HG03342 (cell line): ENCODE measurements at regions not wholly inside any gene's neighbourhood (a gene's known extent, or its start where the extent isn't known, plus 50 kb on each side); places are given as distances from the start of the nearest gene placed in this dataset.

Experiments
- ATAC-seq: cut with Tn5 transposase; IDR thresholded peaks from one replicate; pipeline ENCODE4 v1.9.1; 2021; ENCODE audit warnings: mild to moderate bottlenecking, moderate library complexity; ENCODE audit not compliant: unreplicated experiment

- ATAC-seq = no peak
Observed at GRCh38 chr5:111914966-111915636, 158.1 kb upstream of the NREP start.

GRCh38 chr5:111902436-111902835 lies 145.4 kb upstream of the NREP start:
- ATAC-seq = no peak

- no peak for ATAC-seq
Observed at GRCh38 chr5:111901296-111901695, 144.3 kb upstream of the NREP start.

DNA sequence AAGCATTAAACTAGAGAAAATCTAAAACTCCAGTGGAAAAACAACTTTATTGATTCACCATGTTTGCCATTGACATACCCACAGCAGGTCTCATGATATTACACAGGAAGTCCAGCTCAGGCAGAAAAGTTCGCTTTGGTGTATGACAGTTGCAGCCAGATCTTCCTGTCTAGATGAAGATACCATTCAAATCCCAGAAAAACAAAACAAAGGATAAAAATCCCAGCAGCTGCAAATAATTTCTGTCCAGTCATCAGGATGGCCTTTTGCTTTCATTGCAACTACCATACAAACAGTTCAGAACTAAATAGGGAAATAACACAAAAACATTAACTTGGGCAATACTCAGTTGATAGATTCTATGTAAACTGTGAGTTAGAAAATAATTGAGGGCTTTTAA lies 136.0 kb upstream of the NREP start:
- ATAC-seq = no peak

DNA sequence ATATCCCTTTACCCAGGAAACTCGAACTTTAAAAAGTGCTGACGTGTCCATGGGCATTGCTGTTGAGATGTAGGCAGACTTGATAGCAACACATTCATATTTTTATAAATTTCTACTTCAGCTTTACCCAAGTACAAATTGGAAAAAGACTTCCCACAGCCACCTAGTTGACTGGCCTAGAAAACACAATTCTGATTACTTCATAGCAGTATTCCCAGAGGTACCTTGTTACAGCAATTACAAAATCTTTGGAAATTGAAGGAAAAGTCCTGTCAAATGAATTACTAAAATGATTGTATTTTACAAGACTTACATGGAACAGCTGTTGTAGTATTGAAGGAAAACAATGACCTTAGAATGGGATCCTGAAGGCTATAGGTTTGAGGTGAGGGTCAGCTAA lies 130.7 kb upstream of the NREP start:
- ATAC-seq = no peak

GRCh38 chr5:111869681-111870080 lies 112.7 kb upstream of the NREP start:
- no peak for ATAC-seq

GRCh38 chr5:111865356-111865755 lies 108.4 kb upstream of the NREP start:
- no peak for ATAC-seq

GRCh38 chr5:111863801-111864200 lies 106.8 kb upstream of the NREP start:
- no peak for ATAC-seq

DNA sequence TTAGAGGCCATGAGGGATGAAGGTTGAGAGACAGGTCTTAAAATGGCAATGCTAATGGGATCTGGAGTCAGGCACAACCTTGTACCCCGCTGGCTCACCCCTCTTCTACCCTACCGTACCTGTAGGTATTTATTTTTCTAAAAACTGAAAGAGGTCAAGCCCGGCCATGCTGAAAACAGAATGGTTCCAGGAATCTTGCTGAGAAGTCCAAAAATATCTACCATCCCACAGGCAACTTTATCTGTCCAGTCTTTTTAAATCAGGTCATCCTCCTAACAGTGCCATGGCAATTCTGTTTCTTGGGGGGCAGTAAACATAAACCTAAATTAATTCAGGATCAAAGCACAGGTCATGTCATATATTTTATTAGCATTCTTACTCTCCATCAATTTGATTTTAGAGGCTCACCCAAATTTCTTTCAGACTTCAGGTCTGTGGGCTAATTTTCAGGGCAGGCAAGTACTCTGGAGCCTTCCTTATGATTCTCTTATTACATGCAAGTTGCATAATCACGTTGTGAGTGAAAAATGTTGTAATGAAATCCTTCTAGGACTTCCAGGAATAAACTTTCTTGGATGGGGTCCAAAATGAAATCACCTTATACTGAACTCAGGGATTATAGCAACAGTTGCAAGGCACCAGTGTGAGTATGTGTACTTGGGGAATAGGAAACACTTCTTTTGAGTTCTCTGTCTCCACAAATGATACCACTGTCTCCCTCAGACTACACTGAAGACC lies 102.7 kb upstream of the NREP start:
- ATAC-seq = no peak

DNA sequence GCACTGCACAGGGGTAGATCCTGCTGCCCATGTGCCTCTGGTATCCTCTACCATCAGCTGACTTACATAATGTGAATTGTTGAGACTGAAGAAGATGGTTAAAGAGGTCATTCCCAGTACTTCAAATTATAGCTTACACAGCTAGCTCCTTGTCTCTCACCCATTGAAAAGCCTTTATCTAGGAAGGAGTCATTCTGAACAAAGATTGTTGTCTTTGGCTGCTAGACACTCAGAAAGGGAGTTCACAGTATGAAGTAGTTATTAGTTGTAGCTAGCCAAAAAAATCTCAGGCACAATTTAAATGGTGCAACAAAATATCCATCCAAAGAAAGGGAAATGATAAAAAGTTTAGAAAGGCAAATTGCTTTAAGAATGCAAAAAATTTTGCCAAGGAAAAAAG lies 102.0 kb upstream of the NREP start:
- ATAC-seq = no peak

DNA sequence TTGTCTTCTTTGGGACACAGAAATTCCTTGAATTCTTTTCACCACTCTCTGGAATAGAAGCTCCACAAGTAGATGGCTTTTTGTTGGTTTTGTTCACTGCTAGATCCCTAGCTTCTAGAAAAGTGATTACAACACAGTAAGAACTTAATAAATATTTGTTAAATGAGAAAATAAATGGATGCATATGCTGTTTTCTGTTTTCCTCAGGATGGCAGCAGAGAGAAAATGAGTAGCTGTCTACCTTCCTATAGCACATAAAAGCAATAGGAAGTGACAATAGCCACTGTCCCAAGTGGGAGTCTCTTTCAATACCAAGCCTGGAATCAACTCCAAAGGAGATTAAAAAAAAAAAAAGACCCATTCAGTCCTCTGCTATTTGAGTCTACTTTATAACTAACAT lies 100.6 kb upstream of the NREP start:
- ATAC-seq = no peak

DNA sequence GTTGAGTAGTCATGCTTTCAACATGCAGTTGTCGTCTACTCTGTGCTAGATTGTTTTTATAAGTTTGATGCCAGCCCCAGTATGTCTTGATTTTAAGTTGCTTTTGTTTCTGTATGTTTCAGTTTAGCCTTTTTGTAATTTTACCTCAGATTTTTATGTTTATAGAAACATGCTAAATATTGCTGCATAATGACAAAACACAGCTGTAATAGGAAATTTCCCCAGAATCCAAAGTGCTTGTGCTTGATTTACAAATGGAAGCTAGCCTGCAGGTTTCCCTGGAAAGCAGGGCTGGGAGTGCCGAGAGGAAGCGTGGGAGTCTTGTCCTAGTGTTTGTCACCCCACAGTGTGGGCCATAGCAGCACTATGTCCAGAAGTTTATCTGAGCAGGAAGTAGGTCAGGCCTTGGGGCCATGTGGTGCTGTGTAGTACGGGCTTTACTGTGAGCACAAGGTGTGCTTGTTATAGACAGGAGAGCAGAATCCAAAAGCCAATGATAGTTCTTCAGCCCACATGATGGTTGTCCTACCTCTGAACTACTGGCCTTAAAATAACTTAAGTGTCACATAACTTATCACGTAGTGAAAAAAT lies 100.0 kb upstream of the NREP start:
- no peak for ATAC-seq

DNA sequence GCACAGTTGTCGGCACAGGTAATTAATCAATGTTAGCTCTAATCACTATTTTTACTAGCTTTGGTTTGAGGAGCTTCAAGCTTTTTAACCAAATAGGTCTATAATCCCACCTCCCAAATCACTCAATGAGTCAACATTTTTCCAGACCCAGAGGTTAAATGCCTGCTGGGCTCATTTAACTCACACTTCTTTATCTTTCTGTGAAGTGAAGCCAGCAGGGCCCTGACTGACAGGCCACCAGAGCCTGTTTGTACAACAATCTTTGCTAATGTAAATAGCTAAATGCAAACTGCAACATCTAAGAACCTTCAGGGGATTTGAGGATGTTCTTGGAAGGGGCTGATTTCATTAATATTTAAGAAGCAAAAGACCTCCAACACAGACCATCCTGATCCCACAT lies 98.4 kb upstream of the NREP start:
- no peak for ATAC-seq

DNA sequence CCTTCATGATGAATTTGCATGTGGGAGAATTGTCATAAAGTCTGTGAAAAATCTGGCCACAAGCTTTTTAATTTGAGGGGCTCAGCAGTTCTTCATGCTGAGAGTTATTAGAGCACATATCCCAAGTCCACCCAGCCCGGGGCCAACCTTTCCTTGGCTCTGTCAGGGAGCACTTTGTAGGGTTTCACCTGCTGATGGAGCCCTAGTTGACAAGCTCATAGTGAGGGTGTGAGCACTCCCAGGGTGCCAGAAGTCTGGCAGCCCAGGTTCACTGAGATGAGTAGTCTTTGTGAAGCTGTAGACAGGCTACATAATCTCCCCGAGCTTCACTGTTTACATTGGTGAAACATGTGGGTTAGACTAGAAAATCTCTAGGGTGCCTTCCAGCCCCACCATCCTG lies 97.2 kb upstream of the NREP start:
- peak; percentile 23 for ATAC-seq

- ATAC-seq = peak; percentile 76
Observed at GRCh38 chr5:111853748-111854147, 96.8 kb upstream of the NREP start.

DNA sequence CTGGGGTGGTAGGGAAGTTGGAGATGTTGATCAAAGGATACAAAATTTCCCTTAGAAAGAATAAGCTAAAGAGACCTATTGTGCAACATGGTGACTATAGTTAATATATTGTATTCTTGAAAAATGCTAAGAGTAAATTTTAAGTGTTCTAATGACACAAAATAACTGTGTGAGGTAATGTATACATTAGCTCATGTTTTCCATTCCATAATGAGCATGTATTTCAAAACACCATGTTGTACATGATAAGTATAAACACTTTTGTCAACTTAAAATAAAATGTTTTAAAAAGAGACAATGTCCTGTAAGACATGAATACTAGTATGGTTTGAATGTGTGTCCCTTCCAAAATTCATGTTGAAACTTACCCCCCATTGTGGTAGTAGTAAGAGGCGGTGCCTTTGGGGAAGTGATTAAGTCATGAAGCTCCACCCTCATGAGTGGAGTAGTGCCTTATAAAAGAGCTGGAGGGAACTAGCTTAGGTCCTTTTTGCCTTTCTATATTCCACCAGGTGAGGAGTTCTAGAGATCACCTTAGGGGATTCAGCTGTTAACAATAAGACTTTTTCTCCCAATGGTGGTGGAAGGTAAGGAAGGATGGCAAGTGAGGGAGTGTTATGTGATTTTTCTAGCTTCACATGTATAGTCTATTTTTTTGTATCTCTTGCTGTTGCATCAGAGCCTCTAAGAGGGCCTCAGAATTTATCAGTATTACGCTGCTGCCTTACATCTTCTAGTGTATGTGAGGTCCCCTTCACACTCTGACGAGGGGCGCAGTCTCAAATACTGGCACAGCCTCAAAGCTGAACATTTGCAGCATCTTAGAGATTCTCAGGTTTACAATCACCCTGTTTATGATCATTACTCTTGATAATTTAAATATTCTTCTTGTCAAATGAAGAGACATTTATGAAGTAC lies 94.9 kb upstream of the NREP start:
- ATAC-seq = no peak

DNA sequence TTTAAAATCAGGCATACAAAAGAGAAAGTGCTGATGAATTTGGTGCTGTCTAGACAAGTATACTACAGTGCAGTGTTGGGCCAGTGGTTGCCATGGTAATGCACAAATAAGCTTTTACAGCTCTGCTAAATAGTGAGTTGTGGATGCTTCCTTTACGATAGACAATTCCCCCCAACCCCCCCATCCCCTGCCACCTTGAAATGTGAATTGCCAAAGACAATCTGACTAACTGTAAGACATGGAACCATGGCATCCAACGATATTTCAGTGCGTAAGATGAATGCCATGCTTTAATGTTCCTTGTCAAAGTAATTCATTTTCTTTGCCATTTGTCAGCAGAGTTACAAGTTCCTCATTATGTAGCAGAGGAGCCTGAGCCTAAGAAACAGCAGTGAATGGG lies 91.5 kb upstream of the NREP start:
- ATAC-seq = no peak

DNA sequence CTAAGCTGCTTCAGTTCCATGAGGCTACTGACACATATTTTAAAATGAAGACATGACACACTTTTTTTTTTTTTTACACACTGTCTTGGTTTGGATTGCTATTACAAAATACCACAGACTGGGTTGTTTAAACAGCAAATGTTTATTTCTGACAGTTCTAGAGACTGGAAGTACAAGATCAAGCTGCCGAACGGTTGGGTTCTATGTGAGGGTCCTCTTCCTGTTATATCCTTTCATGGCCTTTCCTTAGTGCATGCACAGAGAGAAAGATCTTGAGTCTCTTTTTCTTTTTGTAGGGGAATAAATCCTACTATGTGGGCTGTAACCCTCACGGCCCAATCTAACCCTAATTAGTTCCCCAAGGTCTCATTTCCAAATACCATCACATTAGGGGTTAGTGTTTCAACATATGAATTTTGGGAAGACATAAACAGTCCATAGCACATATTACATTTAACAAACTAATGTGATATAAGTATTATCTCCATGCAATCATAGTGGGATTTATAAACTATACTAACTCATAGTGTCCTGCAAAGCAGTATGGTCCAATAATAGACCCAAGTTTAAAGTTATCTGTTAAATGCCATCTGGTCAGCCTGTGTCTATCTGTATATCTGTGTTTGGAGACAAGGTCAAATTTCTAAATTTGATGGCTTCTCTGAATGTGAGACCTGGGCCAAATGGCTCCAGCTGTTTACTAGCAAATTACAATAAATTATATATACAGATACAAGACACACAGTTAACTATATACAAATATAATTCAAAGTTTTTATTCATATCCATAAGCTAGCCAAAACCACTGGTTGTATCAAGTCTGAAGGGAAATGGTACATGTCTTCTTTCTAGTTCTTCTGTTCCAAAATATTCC lies 90.3 kb upstream of the NREP start:
- ATAC-seq = no peak

DNA sequence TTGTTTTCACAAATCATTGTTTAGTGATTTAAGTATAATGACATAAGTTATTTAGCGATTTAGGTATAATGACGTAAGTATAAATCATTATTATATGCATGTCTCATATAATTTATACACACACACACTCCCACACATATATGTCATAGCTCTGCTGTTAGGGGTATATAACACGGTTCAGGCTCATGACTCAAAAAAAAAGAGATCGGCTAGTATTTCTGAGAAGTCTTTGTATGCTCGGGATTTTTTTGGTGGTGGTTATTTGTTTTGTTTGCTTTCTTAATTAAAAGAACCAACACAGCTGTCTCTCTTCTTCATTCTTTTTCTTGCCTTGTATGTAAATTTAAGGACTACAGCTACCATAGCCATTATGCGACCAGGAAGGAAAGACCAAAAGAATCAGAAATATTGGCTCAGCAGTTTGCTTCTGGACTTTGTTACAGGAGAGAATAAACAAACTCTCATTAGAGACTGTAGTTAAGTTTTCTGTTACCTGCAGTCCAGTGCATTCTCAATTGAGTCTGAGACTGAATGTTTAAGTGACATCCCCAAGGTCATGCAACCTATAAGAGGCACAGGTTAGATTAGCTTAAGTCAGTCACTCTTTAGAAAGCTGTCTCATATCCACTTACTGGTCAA lies 83.2 kb upstream of the NREP start:
- no peak for ATAC-seq

GRCh38 chr5:111839438-111839837 lies 82.4 kb upstream of the NREP start:
- ATAC-seq = no peak
